ENCODE measurements at regions not wholly inside any gene's neighbourhood (a gene's known extent, or its start where the extent isn't known, plus 50 kb on each side); places are given as distances from the start of the nearest gene placed in this dataset.

DNA sequence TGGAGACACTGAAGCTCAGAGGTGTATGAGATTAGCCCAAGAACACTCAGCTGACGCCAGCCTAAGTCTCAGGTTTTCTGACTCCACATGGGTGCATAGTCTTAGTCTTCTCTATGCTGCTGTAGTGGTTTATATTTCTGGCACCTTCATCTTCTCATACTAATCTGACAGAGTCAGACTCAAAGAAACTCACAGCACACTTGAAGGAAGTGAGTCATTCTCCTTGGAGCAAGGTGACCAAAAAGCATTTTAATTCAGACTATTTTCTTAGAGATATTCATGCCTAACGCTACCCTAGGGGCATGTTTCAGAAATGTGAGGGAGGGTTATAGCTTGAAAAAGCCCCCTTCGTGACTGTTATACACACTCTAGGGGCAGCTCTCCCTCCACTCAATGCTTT lies 775.3 kb upstream of the ARPP21 start:
- Histone ChIP-seq H3K9me3 (no peaks in the 10 kb centered on the region), H3K4me3 (no peak overlapping the region), H3K27ac (no peak overlapping the region), H3K36me3 (no peaks in the 10 kb centered on the region), H3K27me3 (no peaks in the 10 kb centered on the region), H3K4me1 (peaks cover 0 to 3% of the 10 kb centered on the region in 2 donors)
- intact Hi-C loops (cut with DNase I): no loop called here
- no peak for DNase-seq (ENCODE audit: low spot score in 2 of 2)
- TF ChIP-seq, protein P1, sequence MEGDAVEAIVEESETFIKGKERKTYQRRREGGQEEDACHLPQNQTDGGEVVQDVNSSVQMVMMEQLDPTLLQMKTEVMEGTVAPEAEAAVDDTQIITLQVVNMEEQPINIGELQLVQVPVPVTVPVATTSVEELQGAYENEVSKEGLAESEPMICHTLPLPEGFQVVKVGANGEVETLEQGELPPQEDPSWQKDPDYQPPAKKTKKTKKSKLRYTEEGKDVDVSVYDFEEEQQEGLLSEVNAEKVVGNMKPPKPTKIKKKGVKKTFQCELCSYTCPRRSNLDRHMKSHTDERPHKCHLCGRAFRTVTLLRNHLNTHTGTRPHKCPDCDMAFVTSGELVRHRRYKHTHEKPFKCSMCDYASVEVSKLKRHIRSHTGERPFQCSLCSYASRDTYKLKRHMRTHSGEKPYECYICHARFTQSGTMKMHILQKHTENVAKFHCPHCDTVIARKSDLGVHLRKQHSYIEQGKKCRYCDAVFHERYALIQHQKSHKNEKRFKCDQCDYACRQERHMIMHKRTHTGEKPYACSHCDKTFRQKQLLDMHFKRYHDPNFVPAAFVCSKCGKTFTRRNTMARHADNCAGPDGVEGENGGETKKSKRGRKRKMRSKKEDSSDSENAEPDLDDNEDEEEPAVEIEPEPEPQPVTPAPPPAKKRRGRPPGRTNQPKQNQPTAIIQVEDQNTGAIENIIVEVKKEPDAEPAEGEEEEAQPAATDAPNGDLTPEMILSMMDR (IDR thresholded peaks at IDR 0.05): no peak

DNA sequence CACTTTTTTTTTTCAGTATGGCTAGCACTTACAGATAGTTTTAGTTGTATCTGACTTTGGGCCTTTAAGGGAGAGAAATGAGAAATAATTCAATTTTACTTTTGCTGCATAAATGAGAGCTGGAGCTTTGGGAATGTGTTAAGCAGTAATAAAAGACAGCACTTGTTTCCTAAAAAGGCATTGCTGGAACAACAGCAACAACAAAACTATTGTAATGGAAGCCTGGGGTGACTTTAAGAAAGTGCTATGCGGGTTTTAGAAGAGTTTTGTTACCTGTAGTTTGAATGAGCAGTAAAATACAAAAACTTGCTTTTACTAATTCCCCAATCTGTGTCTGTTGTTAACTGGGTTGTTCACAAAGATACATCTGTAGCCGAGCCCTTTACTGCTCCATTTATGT lies 774.0 kb upstream of the ARPP21 start:
- H3K27me3 ChIP-seq: no peaks in the 10 kb centered on the region
- intact Hi-C loops (cut with DNase I): no loop called here
- no peak overlapping the region for H3K27ac ChIP-seq
- TF ChIP-seq, protein P1 (IDR thresholded peaks at IDR 0.05): no peak
- no peak overlapping the region for H3K4me3 ChIP-seq
- H3K4me1 ChIP-seq: peaks cover 0 to 3% of the 10 kb centered on the region in 2 donors
- no peaks in the 10 kb centered on the region for H3K9me3 ChIP-seq
- H3K36me3 ChIP-seq: no peaks in the 10 kb centered on the region
- no peak for DNase-seq (ENCODE audit: low spot score in 2 of 2)

DNA sequence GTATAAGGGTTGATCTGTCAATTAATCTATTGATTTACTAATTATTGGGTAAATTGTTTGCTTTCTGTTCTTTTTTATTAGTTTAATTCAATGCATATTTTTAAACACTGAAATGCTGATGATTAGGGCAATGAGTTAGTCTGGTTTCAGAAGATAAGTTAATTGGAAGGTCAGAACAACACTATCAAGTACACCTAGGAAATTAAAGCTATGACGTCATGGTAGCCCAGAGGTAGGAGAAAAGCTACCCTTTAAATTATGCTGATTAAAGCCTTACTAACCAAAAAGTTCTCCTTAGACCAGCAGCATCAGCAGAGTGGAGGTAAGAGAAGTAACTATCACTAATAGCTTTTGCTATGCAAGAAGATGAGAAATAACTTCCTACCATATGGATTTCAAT lies 770.4 kb upstream of the ARPP21 start:
- peaks cover 0 to 3% of the 10 kb centered on the region in 2 donors for H3K4me1 ChIP-seq
- DNase-seq (ENCODE audit: low spot score in 2 of 2): no peak
- no peaks in the 10 kb centered on the region for H3K36me3 ChIP-seq
- no peaks in the 10 kb centered on the region for H3K27me3 ChIP-seq
- no peaks in the 10 kb centered on the region for H3K9me3 ChIP-seq
- TF ChIP-seq, protein P1 (IDR thresholded peaks at IDR 0.05): no peak
- intact Hi-C loops (cut with DNase I): no loop called here
- H3K27ac ChIP-seq: no peak overlapping the region
- no peak overlapping the region for H3K4me3 ChIP-seq

DNA sequence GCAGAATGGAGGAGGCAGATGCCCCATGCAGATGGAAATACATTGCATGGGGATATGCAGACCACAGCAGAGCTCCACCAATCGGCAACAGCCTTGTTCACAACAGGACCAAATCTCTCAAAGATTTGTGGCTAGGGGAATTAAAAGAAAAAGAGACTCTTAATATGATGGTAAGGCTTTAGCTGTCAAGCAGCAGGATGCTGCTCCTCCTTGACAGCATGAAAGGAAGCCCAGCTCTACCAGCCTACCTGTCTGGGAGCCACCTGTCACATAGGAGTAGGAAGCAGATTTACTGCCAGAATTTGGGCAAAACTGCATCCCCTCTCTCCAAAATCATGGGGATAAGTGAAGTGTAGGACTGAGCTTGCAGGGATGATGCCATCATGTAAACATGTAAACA lies 769.6 kb upstream of the ARPP21 start:
- Histone ChIP-seq H3K27ac (no peak overlapping the region), H3K27me3 (no peaks in the 10 kb centered on the region), H3K4me1 (no peaks in the 10 kb centered on the region), H3K36me3 (no peaks in the 10 kb centered on the region), H3K4me3 (no peak overlapping the region), H3K9me3 (no peaks in the 10 kb centered on the region)
- no peak for DNase-seq (ENCODE audit: low spot score in 2 of 2)
- TF ChIP-seq, protein P1 (IDR thresholded peaks at IDR 0.05): no peak
- intact Hi-C loops (cut with DNase I): no loop called here

DNA sequence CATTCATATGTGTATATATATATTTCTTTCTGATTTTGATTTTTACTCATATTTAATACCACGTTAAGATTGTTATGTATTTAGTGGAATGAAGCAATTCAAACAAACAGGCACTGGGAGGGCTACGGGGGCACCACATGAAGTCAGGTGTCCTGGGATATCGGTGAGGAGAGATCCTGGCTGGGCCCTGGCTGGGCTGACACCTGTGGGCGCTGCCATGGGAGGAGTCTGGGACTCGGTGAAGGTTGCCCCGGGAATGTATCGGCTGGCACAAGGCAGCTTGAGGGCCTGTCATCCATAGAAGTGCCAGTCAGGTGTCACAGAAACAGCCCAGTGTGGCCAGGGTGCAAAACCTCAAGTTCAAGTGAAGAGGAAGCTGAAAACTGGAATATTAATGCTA lies 766.9 kb upstream of the ARPP21 start:
- TF ChIP-seq, protein P1 (IDR thresholded peaks at IDR 0.05): no peak

DNA sequence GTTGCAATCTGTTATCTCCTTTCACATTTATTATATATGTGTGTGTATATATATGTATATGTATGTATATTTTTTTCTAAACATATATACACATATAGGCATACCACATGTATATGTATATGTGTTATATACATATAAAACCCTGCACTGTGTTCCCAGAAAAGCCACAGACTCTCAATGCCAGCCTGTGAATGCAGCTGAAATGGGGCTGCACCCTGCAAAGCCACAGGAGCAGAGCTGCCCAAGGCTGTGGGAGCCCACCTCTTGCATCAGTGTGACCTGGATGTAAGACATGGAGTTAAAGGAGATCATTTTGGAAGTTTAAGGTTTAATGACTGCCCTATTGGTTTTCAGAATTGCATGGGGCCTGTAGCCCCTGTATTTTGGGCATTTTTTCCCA lies 762.3 kb upstream of the ARPP21 start:
- no peak overlapping the region for H3K27ac ChIP-seq
- no peaks in the 10 kb centered on the region for H3K36me3 ChIP-seq
- TF ChIP-seq, protein P1 (IDR thresholded peaks at IDR 0.05): no peak
- H3K4me1 ChIP-seq: no peaks in the 10 kb centered on the region
- no peak for DNase-seq (ENCODE audit: low spot score in 2 of 2)
- no peaks in the 10 kb centered on the region for H3K9me3 ChIP-seq
- H3K4me3 ChIP-seq: no peak overlapping the region
- H3K27me3 ChIP-seq: no peaks in the 10 kb centered on the region
- intact Hi-C loops (cut with DNase I): no loop called here

More for the DNA sequence above, 766.9 kb upstream of the ARPP21 start:
- Histone ChIP-seq H3K9me3 (no peaks in the 10 kb centered on the region), H3K27ac (no peak overlapping the region), H3K27me3 (no peaks in the 10 kb centered on the region), H3K36me3 (no peaks in the 10 kb centered on the region), H3K4me1 (no peaks in the 10 kb centered on the region), H3K4me3 (no peak overlapping the region)
- intact Hi-C loops (cut with DNase I): no loop called here
- no peak for DNase-seq (ENCODE audit: low spot score in 2 of 2)

Data from ascending aorta (tissue), 2 donors.